IPS DF 4.7 (cell line): ENCODE measurements at regions not wholly inside any gene's neighbourhood (a gene's known extent, or its start where the extent isn't known, plus 50 kb on each side); places are given as distances from the start of the nearest gene placed in this dataset.

Experiments
- DNase-seq: peaks from one replicate; pipeline ENCODE4 v3.0.0-alpha.2; 2013; ENCODE audit warnings: low spot score; ENCODE audit errors: extremely low read depth

GRCh38 chr4:152029631-152030030 is 268.8 kb upstream of the GATB start:
- no peak for DNase-seq

DNA sequence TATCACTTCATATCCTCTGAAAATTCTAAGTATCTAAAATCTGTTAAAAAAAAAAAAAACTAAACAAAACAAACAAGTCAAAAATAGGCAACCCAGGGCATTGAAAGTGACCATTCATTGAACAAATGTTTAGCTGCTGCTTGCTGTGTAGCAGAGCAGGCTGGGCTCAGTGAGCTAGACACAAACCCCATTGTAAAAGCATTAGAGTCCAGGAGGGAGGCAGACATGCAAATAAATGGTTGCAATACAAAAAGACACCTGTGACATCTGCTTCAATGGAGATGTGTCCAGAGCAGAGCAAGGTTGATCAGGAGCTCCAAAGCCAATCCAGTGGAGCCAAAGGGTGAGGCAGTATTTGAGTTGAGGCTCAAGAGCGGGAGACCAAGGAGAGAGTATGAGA is 267.3 kb upstream of the GATB start:
- no peak for DNase-seq

GRCh38 chr4:152024881-152025280 is 264.1 kb upstream of the GATB start:
- no peak for DNase-seq

DNA sequence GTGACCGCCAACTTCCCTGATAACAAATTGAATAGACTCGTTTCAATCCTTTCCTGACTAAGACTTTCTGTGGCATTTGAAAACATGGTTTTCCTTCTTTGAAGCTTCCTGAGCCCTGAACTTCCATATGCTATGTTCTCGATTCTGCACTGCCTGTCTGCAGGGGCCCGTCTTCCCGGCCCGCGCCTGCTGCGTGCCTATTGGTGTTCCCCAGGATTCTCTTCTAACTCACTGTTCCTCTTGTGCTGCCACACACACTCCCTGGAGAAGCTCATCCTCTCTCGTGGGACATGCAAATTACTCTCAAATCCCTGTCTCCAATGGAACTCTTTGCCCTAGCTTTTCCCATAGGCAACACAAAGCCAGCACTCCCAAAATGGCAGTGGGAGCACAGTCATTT is 262.9 kb upstream of the GATB start:
- DNase-seq = no peak

DNA sequence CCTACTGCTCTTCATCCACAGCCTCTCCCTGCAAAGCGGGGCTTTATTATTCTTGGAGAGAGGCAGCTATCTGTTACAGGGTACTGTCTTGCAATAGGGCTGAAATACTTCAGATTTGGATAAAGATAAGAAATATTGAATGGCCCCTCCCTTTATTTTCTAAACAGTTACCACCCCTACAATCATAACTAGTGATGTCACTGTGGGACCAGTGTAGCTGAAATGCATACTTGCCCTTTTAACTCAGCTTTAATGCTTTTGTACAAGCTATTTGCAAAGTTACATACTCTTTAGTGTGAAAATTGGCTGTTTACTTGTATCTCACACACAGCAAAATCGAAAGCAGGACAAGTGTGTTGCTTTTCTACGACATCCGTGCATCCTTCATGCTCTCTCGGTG is 261.7 kb upstream of the GATB start:
- DNase-seq = no peak

- DNase-seq = no peak
Measured at GRCh38 chr4:152021788-152022438, 261.1 kb upstream of the GATB start.

DNA sequence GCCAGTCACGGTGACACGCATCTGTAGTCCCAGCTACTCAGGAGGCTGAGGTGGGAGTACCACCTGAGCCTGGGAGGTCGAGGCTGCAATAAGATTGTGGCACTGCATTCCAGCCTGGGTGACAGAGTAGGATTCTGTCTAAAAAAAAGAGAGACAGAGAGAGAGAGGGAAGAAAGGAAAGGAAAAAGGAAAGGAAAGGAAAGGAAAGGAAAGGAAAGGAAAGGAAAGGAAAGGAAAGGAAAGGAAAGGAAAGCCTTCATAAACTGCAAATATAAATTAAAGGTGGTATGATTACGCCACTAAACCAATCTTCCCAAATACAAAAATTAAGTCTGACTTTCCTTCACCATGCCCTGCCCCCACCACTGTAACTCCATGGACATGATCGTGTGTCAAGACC is 259.3 kb upstream of the GATB start:
- DNase-seq = no peak

GRCh38 chr4:152016303-152016620 is 255.5 kb upstream of the GATB start:
- DNase-seq = no peak

- DNase-seq = no peak
Measured at GRCh38 chr4:152015597-152016302, 254.9 kb upstream of the GATB start.

DNA sequence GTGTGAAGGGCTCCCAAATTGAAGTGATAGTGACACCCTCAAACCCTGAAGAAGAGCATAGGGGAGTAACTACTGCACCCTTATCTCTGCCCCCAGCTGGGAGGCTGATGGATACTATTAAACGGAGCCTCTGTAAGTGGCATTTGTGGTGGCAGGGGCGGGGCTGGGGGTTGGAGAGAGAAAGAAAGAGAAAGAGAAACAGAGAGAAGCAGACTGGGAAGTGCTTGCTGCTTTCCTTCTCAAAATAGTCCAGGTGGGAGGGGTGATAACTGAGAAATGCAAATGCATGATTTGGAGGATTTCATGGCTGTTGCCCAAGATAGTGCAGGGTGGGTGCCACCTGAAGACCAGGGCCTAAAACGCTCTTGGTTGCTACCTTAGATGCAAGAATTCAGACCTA is 253.5 kb upstream of the GATB start:
- no peak for DNase-seq

- no peak for DNase-seq
Measured at GRCh38 chr4:152011469-152011868, 250.7 kb upstream of the GATB start.

DNA sequence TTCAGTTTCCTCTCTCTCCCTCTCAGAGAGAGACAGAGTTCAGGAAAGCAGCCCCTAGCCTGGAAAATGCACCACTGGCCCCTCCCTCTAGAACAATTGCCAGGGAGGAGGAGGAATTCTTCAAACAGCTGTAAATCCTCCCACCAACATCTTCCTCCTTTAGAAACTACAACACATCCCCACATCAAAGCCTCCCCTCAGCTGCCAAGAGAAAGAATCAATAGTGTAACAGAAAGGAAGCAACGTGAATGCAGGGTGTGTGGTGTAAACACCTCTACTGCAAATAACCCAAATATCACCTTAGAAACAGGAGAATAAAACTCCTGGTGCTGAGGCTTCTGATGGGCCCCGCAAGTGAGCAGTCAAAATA is 249.9 kb upstream of the GATB start:
- no peak for DNase-seq

DNA sequence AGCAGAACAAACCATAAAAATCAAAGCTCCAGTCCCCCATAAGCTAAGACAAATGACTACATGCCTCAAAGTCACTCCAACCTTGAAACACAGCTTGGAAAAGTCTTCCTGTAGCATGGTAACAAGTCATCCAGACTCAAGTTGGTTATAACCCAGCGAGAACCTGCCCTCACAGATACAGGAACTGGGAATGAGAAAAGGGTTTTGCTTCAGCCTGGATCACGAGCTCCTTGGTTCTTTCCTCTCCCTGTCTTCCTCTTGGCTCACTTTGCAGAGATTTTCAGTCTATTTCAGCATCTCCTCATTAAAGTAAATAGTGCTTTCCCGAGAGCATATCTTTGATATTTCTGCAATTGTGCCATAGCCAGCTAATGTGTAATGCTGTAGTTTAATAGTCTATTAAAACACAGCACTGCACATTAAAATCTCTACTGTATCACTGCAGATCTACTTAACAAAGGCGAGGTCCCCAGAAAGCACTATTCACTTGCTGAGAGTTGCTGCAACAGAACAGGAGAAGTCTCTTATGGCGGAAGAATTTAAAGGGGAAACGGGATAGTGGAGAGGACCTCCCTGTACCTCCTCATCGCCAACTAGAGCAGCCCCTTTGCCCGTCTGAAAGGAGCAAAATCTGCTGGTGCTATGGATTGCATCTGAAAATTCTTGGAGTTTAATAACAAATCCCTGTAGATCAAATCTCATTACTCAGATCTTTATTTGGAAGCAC is 249.3 kb upstream of the GATB start:
- no peak for DNase-seq

- DNase-seq = no peak
Measured at GRCh38 chr4:152009031-152009670, 248.3 kb upstream of the GATB start.

GRCh38 chr4:152007111-152007510 is 246.3 kb upstream of the GATB start:
- DNase-seq = no peak

- no peak for DNase-seq
Measured at GRCh38 chr4:152004801-152005200, 244.0 kb upstream of the GATB start.

- DNase-seq = no peak
Measured at GRCh38 chr4:152000518-152000917, 239.7 kb upstream of the GATB start.

DNA sequence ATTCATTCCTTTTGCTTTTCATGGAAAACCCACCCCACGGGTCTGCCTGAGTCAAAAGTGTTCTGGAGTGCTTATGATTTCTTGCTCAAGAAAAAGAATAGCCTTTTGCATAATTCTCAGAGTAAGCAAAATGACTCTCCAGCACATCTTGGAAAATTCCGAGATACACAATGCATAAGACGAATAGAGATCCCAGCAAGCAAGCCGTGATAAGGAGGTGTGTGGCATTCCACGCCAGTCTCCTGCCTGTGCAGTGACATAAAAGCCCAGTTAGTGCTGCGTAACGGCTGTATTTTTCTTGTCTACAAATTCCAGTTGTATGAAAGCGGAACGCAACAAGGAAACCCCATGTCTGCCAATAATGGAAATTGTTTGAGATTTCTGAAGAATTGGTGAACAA is 237.9 kb upstream of the GATB start:
- no peak for DNase-seq

DNA sequence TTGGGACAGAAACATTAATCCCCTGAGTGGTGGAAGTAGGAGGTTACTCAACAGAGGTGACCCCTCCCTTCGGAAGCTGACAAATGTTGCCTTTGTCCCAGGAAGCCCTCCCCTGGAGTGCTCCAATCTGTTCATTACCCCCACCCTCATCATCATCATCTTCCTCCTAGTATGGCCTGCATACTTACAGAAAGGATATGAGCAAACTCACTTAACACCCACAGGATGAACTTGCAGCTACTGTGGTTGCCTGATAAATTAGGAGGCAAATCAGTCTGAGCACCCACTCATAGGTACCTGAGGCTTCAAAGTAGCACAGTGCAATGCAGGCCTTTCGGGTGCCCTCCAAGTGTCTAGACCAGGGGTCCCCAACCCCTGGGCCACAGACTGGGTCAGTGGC is 236.7 kb upstream of the GATB start:
- DNase-seq = no peak

GRCh38 chr4:151994429-151994828 is 233.6 kb upstream of the GATB start:
- no peak for DNase-seq

- no peak for DNase-seq
Measured at GRCh38 chr4:151993521-151993920, 232.7 kb upstream of the GATB start.

DNA sequence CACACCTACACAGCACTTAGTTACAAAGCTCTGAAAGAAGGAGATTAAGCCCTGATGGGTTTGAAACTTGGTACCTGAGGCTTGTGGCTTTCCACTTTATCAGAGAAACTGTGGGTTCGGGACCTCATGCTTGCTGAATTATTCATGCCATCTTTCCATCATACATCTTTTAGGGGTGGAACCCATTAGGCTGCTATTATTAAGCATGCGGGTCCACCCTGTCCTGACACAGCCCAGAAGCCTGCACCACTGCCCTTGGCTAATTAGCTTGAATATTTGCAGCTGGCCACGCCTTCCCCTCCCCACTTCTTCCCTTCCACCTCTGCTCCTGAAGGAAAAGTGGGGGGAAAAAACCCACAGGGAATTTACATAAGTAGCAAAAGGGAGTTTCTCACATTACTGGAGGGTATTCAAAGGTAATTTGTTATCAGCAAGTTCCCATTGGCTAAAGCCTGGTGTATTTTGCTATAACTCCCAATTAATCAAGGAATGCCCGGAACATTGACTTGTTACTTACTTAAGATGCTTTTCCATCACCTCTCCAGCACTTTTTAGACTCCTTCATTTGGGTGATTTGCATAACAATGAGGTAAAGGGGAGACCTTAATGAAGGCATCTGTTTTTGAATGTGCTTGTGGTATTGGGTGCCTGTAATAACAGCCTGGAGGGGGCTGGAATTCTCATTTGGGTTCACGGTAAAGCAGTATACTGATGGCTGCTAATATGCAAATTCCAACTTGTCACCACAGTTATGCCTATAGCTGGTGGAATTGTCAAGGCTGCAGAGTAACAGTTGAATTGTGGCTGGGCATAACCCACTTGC is 231.7 kb upstream of the GATB start:
- DNase-seq = no peak
